Iris pigment epithelial cell (primary cell): ENCODE measurements at regions not wholly inside any gene's neighbourhood (a gene's known extent, or its start where the extent isn't known, plus 50 kb on each side); places are given as distances from the start of the nearest gene placed in this dataset.
"Not testable (repeated sequence)": the region's sequence is repeated elsewhere in the genome, so short reads cannot be mapped to it uniquely, and the experiment has no call there.

Source experiments
- DNase-seq: peaks from one replicate; pipeline ENCODE4 v3.0.0-alpha.2; 2011; ENCODE audit warnings: low read depth

GRCh38 chr5:68024426-68024825, 191.1 kb upstream of the PIK3R1 start:
- DNase-seq: no peak

- DNase-seq: no peak
These were observed 193.6 kb upstream of the PIK3R1 start for GRCh38 chr5:68021916-68022315.

GRCh38 chr5:68021227-68021626, 194.3 kb upstream of the PIK3R1 start:
- no peak for DNase-seq

GRCh38 chr5:68020461-68020969, 195.0 kb upstream of the PIK3R1 start:
- DNase-seq: not testable (repeated sequence)

- DNase-seq: no peak
These were observed 199.9 kb upstream of the PIK3R1 start for GRCh38 chr5:68015381-68016302.

GRCh38 chr5:68012831-68013230, 202.7 kb upstream of the PIK3R1 start:
- no peak for DNase-seq

- DNase-seq: peak; percentile 29
These were observed 203.1 kb upstream of the PIK3R1 start for GRCh38 chr5:68012429-68012828.

- DNase-seq: peak; percentile 20
These were observed 203.8 kb upstream of the PIK3R1 start for GRCh38 chr5:68011801-68012200.

GRCh38 chr5:68011259-68011760, 204.2 kb upstream of the PIK3R1 start:
- DNase-seq: no peak

GRCh38 chr5:68010740-68011139, 204.8 kb upstream of the PIK3R1 start:
- no peak for DNase-seq

GRCh38 chr5:68007451-68007850, 208.1 kb upstream of the PIK3R1 start:
- peak; percentile 84 for DNase-seq

- no peak for DNase-seq
These were observed 212.7 kb upstream of the PIK3R1 start for GRCh38 chr5:68002836-68003235.

GRCh38 chr5:68000805-68001204, 214.8 kb upstream of the PIK3R1 start:
- DNase-seq: no peak

GRCh38 chr5:67999391-67999790, 216.2 kb upstream of the PIK3R1 start:
- no peak for DNase-seq

GRCh38 chr5:67998709-67999261, 216.8 kb upstream of the PIK3R1 start:
- DNase-seq: peak; percentile 64

- no peak for DNase-seq
These were observed 217.6 kb upstream of the PIK3R1 start for GRCh38 chr5:67997892-67998457.

- DNase-seq: no peak
These were observed 218.4 kb upstream of the PIK3R1 start for GRCh38 chr5:67997148-67997547.

GRCh38 chr5:67996596-67996995, 219.0 kb upstream of the PIK3R1 start:
- no peak for DNase-seq

- peak; percentile 39 for DNase-seq
These were observed 222.6 kb upstream of the PIK3R1 start for GRCh38 chr5:67992923-67993322.

GRCh38 chr5:67989456-67989855, 226.1 kb upstream of the PIK3R1 start:
- DNase-seq: peak; percentile 24

- DNase-seq: no peak
These were observed 228.8 kb upstream of the PIK3R1 start for GRCh38 chr5:67986761-67987160.

GRCh38 chr5:67985686-67986387, 229.7 kb upstream of the PIK3R1 start:
- peak; percentile 35 for DNase-seq
